ENCODE measurements at regions not wholly inside any gene's neighbourhood (a gene's known extent, or its start where the extent isn't known, plus 50 kb on each side); places are given as distances from the start of the nearest gene placed in this dataset.

- H3K27me3 ChIP-seq (ENCODE audit: insufficient read depth, low read length): no peaks in the 10 kb centered on the region
- H3K4me1 ChIP-seq (ENCODE audit: insufficient read depth, low read length): no peaks in the 10 kb centered on the region
- no peak overlapping the region for H3K4me3 ChIP-seq (ENCODE audit: low read length)
- H3K9me3 ChIP-seq (ENCODE audit: insufficient read depth, low read depth, low read length): no peaks in the 10 kb centered on the region
- no peak overlapping the region for H3K9ac ChIP-seq (ENCODE audit: low read depth, low read length)
- H3K27ac ChIP-seq (ENCODE audit: low read length): no peak overlapping the region
- no peaks in the 10 kb centered on the region for H3K36me3 ChIP-seq (ENCODE audit: insufficient read depth, low read depth, low read length)
Observed at GRCh38 chr3:191518861-191519260, 57.9 kb downstream of the PYDC2 start.

GRCh38 chr3:191521055-191521454 is 60.1 kb downstream of the PYDC2 start:
- H3K27me3 ChIP-seq (ENCODE audit: insufficient read depth, low read length): no peaks in the 10 kb centered on the region
- H3K9ac ChIP-seq (ENCODE audit: low read depth, low read length): no peak overlapping the region
- no peaks in the 10 kb centered on the region for H3K36me3 ChIP-seq (ENCODE audit: insufficient read depth, low read depth, low read length)
- no peaks in the 10 kb centered on the region for H3K4me1 ChIP-seq (ENCODE audit: insufficient read depth, low read length)
- H3K4me3 ChIP-seq (ENCODE audit: low read length): no peak overlapping the region
- no peaks in the 10 kb centered on the region for H3K9me3 ChIP-seq (ENCODE audit: insufficient read depth, low read depth, low read length)
- H3K27ac ChIP-seq (ENCODE audit: low read length): no peak overlapping the region

- Histone ChIP-seq H3K9ac (ENCODE audit: low read depth, low read length) (no peak overlapping the region), H3K4me1 (ENCODE audit: insufficient read depth, low read length) (no peaks in the 10 kb centered on the region), H3K27me3 (ENCODE audit: insufficient read depth, low read length) (no peaks in the 10 kb centered on the region), H3K9me3 (ENCODE audit: insufficient read depth, low read depth, low read length) (no peaks in the 10 kb centered on the region), H3K36me3 (ENCODE audit: insufficient read depth, low read depth, low read length) (no peaks in the 10 kb centered on the region), H3K4me3 (ENCODE audit: low read length) (no peak overlapping the region), H3K27ac (ENCODE audit: low read length) (no peak overlapping the region)
Observed at GRCh38 chr3:191523148-191523547, 62.2 kb downstream of the PYDC2 start.

- no peaks in the 10 kb centered on the region for H3K27me3 ChIP-seq (ENCODE audit: insufficient read depth, low read length)
- no peak overlapping the region for H3K4me3 ChIP-seq (ENCODE audit: low read length)
- H3K4me1 ChIP-seq (ENCODE audit: insufficient read depth, low read length): no peaks in the 10 kb centered on the region
- no peaks in the 10 kb centered on the region for H3K9me3 ChIP-seq (ENCODE audit: insufficient read depth, low read depth, low read length)
- no peak overlapping the region for H3K9ac ChIP-seq (ENCODE audit: low read depth, low read length)
- no peak overlapping the region for H3K27ac ChIP-seq (ENCODE audit: low read length)
- no peaks in the 10 kb centered on the region for H3K36me3 ChIP-seq (ENCODE audit: insufficient read depth, low read depth, low read length)
Observed at GRCh38 chr3:191528589-191528988, 67.6 kb downstream of the PYDC2 start.

GRCh38 chr3:191529992-191530391 is 69.0 kb downstream of the PYDC2 start:
- no peak overlapping the region for H3K9ac ChIP-seq (ENCODE audit: low read depth, low read length)
- H3K27me3 ChIP-seq (ENCODE audit: insufficient read depth, low read length): no peaks in the 10 kb centered on the region
- H3K9me3 ChIP-seq (ENCODE audit: insufficient read depth, low read depth, low read length): no peaks in the 10 kb centered on the region
- no peaks in the 10 kb centered on the region for H3K4me1 ChIP-seq (ENCODE audit: insufficient read depth, low read length)
- H3K27ac ChIP-seq (ENCODE audit: low read length): no peak overlapping the region
- no peaks in the 10 kb centered on the region for H3K36me3 ChIP-seq (ENCODE audit: insufficient read depth, low read depth, low read length)
- H3K4me3 ChIP-seq (ENCODE audit: low read length): no peak overlapping the region

- Histone ChIP-seq H3K27me3 (ENCODE audit: insufficient read depth, low read length) (no peaks in the 10 kb centered on the region), H3K36me3 (ENCODE audit: insufficient read depth, low read depth, low read length) (no peaks in the 10 kb centered on the region), H3K4me3 (ENCODE audit: low read length) (no peak overlapping the region), H3K4me1 (ENCODE audit: insufficient read depth, low read length) (no peaks in the 10 kb centered on the region), H3K27ac (ENCODE audit: low read length) (no peak overlapping the region), H3K9ac (ENCODE audit: low read depth, low read length) (no peak overlapping the region), H3K9me3 (ENCODE audit: insufficient read depth, low read depth, low read length) (no peaks in the 10 kb centered on the region)
Observed at GRCh38 chr3:191531434-191531972, 70.5 kb downstream of the PYDC2 start.

GRCh38 chr3:191543018-191543417 is 82.1 kb downstream of the PYDC2 start:
- H3K27ac ChIP-seq (ENCODE audit: low read length): no peak overlapping the region
- peaks cover 2% of the 10 kb centered on the region; the same call in 1 of the 2 replicates for H3K9me3 ChIP-seq (ENCODE audit: insufficient read depth, low read depth, low read length)
- no peaks in the 10 kb centered on the region for H3K4me1 ChIP-seq (ENCODE audit: insufficient read depth, low read length)
- H3K36me3 ChIP-seq (ENCODE audit: insufficient read depth, low read depth, low read length): no peaks in the 10 kb centered on the region
- H3K4me3 ChIP-seq (ENCODE audit: low read length): no peak overlapping the region
- H3K9ac ChIP-seq (ENCODE audit: low read depth, low read length): no peak overlapping the region
- H3K27me3 ChIP-seq (ENCODE audit: insufficient read depth, low read length): no peaks in the 10 kb centered on the region

- Histone ChIP-seq H3K4me3 (ENCODE audit: low read length) (no peak overlapping the region), H3K4me1 (ENCODE audit: insufficient read depth, low read length) (no peaks in the 10 kb centered on the region), H3K9ac (ENCODE audit: low read depth, low read length) (no peak overlapping the region), H3K27me3 (ENCODE audit: insufficient read depth, low read length) (no peaks in the 10 kb centered on the region), H3K36me3 (ENCODE audit: insufficient read depth, low read depth, low read length) (no peaks in the 10 kb centered on the region), H3K27ac (ENCODE audit: low read length) (no peak overlapping the region), H3K9me3 (ENCODE audit: insufficient read depth, low read depth, low read length) (peaks cover 3% of the 10 kb centered on the region; the same call in 1 of the 2 replicates)
Observed at GRCh38 chr3:191543897-191544296, 82.9 kb downstream of the PYDC2 start.

GRCh38 chr3:191549357-191549756 is 88.4 kb downstream of the PYDC2 start:
- no peak overlapping the region for H3K27ac ChIP-seq (ENCODE audit: low read length)
- H3K27me3 ChIP-seq (ENCODE audit: insufficient read depth, low read length): no peaks in the 10 kb centered on the region
- peaks cover 3% of the 10 kb centered on the region; the same call in 1 of the 2 replicates for H3K9me3 ChIP-seq (ENCODE audit: insufficient read depth, low read depth, low read length)
- no peak overlapping the region for H3K9ac ChIP-seq (ENCODE audit: low read depth, low read length)
- H3K36me3 ChIP-seq (ENCODE audit: insufficient read depth, low read depth, low read length): no peaks in the 10 kb centered on the region
- no peaks in the 10 kb centered on the region for H3K4me1 ChIP-seq (ENCODE audit: insufficient read depth, low read length)
- no peak overlapping the region for H3K4me3 ChIP-seq (ENCODE audit: low read length)

- Histone ChIP-seq H3K27me3 (ENCODE audit: insufficient read depth, low read length) (no peaks in the 10 kb centered on the region), H3K4me3 (ENCODE audit: low read length) (no peak overlapping the region), H3K9me3 (ENCODE audit: insufficient read depth, low read depth, low read length) (no peaks in the 10 kb centered on the region), H3K27ac (ENCODE audit: low read length) (no peak overlapping the region), H3K9ac (ENCODE audit: low read depth, low read length) (no peak overlapping the region), H3K36me3 (ENCODE audit: insufficient read depth, low read depth, low read length) (no peaks in the 10 kb centered on the region), H3K4me1 (ENCODE audit: insufficient read depth, low read length) (no peaks in the 10 kb centered on the region)
Observed at GRCh38 chr3:191555037-191555436, 94.1 kb downstream of the PYDC2 start.

GRCh38 chr3:191557322-191557721 is 96.4 kb downstream of the PYDC2 start:
- Histone ChIP-seq H3K4me3 (ENCODE audit: low read length) (no peak overlapping the region), H3K4me1 (ENCODE audit: insufficient read depth, low read length) (no peaks in the 10 kb centered on the region), H3K27ac (ENCODE audit: low read length) (no peak overlapping the region), H3K9ac (ENCODE audit: low read depth, low read length) (no peak overlapping the region), H3K27me3 (ENCODE audit: insufficient read depth, low read length) (no peaks in the 10 kb centered on the region), H3K9me3 (ENCODE audit: insufficient read depth, low read depth, low read length) (no peaks in the 10 kb centered on the region), H3K36me3 (ENCODE audit: insufficient read depth, low read depth, low read length) (no peaks in the 10 kb centered on the region)

GRCh38 chr3:191563722-191564121 is 102.8 kb downstream of the PYDC2 start:
- no peaks in the 10 kb centered on the region for H3K4me1 ChIP-seq (ENCODE audit: insufficient read depth, low read length)
- no peaks in the 10 kb centered on the region for H3K9me3 ChIP-seq (ENCODE audit: insufficient read depth, low read depth, low read length)
- no peak overlapping the region for H3K9ac ChIP-seq (ENCODE audit: low read depth, low read length)
- no peaks in the 10 kb centered on the region for H3K27me3 ChIP-seq (ENCODE audit: insufficient read depth, low read length)
- H3K4me3 ChIP-seq (ENCODE audit: low read length): no peak overlapping the region
- H3K27ac ChIP-seq (ENCODE audit: low read length): no peak overlapping the region
- no peaks in the 10 kb centered on the region for H3K36me3 ChIP-seq (ENCODE audit: insufficient read depth, low read depth, low read length)

Data from iPS-20b (cell line).